CD8-positive, alpha-beta memory T cell (primary cell): ENCODE measurements at regions not wholly inside any gene's neighbourhood (a gene's known extent, or its start where the extent isn't known, plus 50 kb on each side); places are given as distances from the start of the nearest gene placed in this dataset.
A peak's percentile ranks its signal among the peaks of the same experiment; 100 is the strongest.
"Not testable (repeated sequence)": the region's sequence is repeated elsewhere in the genome, so short reads cannot be mapped to it uniquely, and the experiment has no call there.

ENCODE experiments used
- CTCF ChIA-PET: fragments of 350-600 bp; sonication (Branson Sonifier 250); formaldehyde crosslinking; loops from one replicate; lab custom pipeline; 2021; ENCODE audit warnings: antibody characterized with exemption; lab: Charles Lee
- POLR2A ChIA-PET: fragments of 350-600 bp; sonication (Branson Sonifier 250); formaldehyde crosslinking; loops from one replicate; lab custom pipeline; 2021; ENCODE audit warnings: antibody characterized with exemption; lab: Charles Lee
- DNase-seq, 5 donors: peaks; one replicate each; pipeline versions ENCODE4 v3.0.0 to v3.0.0-alpha.2; 2020 to 2022; ENCODE audit warnings: mixed read lengths in 1 of 5
- H3K27ac ChIP-seq: one replicate; pipeline ENCODE4 v1.7.0; 2013; ENCODE audit warnings: low read depth, mild to moderate bottlenecking, low read length, moderate library complexity
- H3K27me3 ChIP-seq: 2 replicates; pipeline ENCODE4 v1.7.0; 2013; ENCODE audit warnings: low read length, mild to moderate bottlenecking; ENCODE audit not compliant: insufficient read depth, poor library complexity, severe bottlenecking
- H3K36me3 ChIP-seq: 2 replicates; pipeline ENCODE4 v1.7.0; 2013; ENCODE audit warnings: mild to moderate bottlenecking, low read length, moderate library complexity; ENCODE audit not compliant: insufficient read depth
- H3K4me1 ChIP-seq: 2 replicates; pipeline ENCODE4 v1.7.0; 2013; ENCODE audit warnings: mild to moderate bottlenecking, low read length, moderate library complexity; ENCODE audit not compliant: insufficient read depth
- H3K4me3 ChIP-seq: 2 replicates; pipeline ENCODE4 v1.7.0; 2013; ENCODE audit warnings: mild to moderate bottlenecking, low read length
- H3K9me3 ChIP-seq: 2 replicates; pipeline ENCODE4 v1.7.0; 2013; ENCODE audit warnings: mild to moderate bottlenecking, low read length
- H3K27ac Mint-ChIP-seq, 8 donors: one replicate each; pipeline ENCODE4 v1.8.0; 2020 to 2021; ENCODE audit warnings: mixed read lengths in 8 of 8, mild to moderate bottlenecking in 6 of 8, inconsistent platforms in 3 of 8, moderate library complexity in 3 of 8
- H3K27me3 Mint-ChIP-seq, 2 donors: one replicate each; pipeline ENCODE4 v1.8.0; 2020 to 2021; ENCODE audit warnings: mixed read lengths in 2 of 2, mild to moderate bottlenecking in 1 of 2, moderate library complexity in 1 of 2
- H3K36me3 Mint-ChIP-seq, 3 donors: one replicate each; pipeline ENCODE4 v1.8.0; 2020 to 2021; ENCODE audit warnings: mixed read lengths in 3 of 3, inconsistent platforms in 1 of 3, mild to moderate bottlenecking in 1 of 3
- H3K4me1 Mint-ChIP-seq, 3 donors: one replicate each; pipeline ENCODE4 v1.8.0; 2020 to 2021; ENCODE audit warnings: mixed read lengths in 3 of 3, inconsistent platforms in 1 of 3, mild to moderate bottlenecking in 1 of 3
- H3K4me3 Mint-ChIP-seq, 7 donors: one replicate each; pipeline ENCODE4 v1.8.0; 2020 to 2021; ENCODE audit warnings: mixed read lengths in 7 of 7, mild to moderate bottlenecking in 6 of 7, moderate library complexity in 4 of 7, inconsistent platforms in 2 of 7
- H3K9me3 Mint-ChIP-seq, 5 donors: one replicate each; pipeline ENCODE4 v1.8.0; 2020 to 2022; ENCODE audit warnings: mixed read lengths in 5 of 5, mild to moderate bottlenecking in 3 of 5, moderate library complexity in 2 of 5, inconsistent platforms in 1 of 5

GRCh38 chrX:150258463-150259430 is 104.4 kb upstream of the MAMLD1 start:
- Mint-ChIP-seq H3K27ac (no peak overlapping the region), H3K36me3 (no peaks in the 10 kb centered on the region), H3K4me1 (peaks cover 7 to 23% (median 18%) of the 10 kb centered on the region in 3 donors), H3K9me3 (no peaks in the 10 kb centered on the region), H3K4me3 (no peak overlapping the region), H3K27me3 (peaks cover 0 to 10% of the 10 kb centered on the region in 2 donors)
- no peaks in the 10 kb centered on the region for H3K36me3 ChIP-seq
- H3K4me1 ChIP-seq = no peaks in the 10 kb centered on the region
- H3K27ac ChIP-seq = no peak overlapping the region
- no peak overlapping the region for H3K4me3 ChIP-seq
- ChIA-PET POLR2A (no interaction called here), CTCF (no interaction called here)
- no peaks in the 10 kb centered on the region for H3K9me3 ChIP-seq
- no peaks in the 10 kb centered on the region for H3K27me3 ChIP-seq
- no peak for DNase-seq

GRCh38 chrX:150262456-150262855 is 100.7 kb upstream of the MAMLD1 start:
- no peak overlapping the region for H3K4me3 ChIP-seq
- Mint-ChIP-seq H3K27me3 (peaks cover 0 to 8% of the 10 kb centered on the region in 2 donors), H3K4me3 (no peak overlapping the region), H3K27ac (no peak overlapping the region), H3K36me3 (no peaks in the 10 kb centered on the region), H3K4me1 (peaks cover 0 to 1% (median 0%) of the 10 kb centered on the region in 3 donors), H3K9me3 (no peaks in the 10 kb centered on the region)
- no peaks in the 10 kb centered on the region for H3K36me3 ChIP-seq
- no peaks in the 10 kb centered on the region for H3K9me3 ChIP-seq
- H3K4me1 ChIP-seq = no peaks in the 10 kb centered on the region
- ChIA-PET POLR2A (no interaction called here), CTCF (no interaction called here)
- no peak overlapping the region for H3K27ac ChIP-seq
- H3K27me3 ChIP-seq = no peaks in the 10 kb centered on the region
- DNase-seq = no peak

GRCh38 chrX:150268839-150269355 is 94.2 kb upstream of the MAMLD1 start:
- no peaks in the 10 kb centered on the region for H3K9me3 Mint-ChIP-seq
- DNase-seq = no peak
- no peaks in the 10 kb centered on the region for H3K4me1 ChIP-seq
- H3K4me3 Mint-ChIP-seq = no peak overlapping the region
- H3K36me3 Mint-ChIP-seq = no peaks in the 10 kb centered on the region
- no peaks in the 10 kb centered on the region for H3K36me3 ChIP-seq
- H3K9me3 ChIP-seq = no peaks in the 10 kb centered on the region
- ChIA-PET CTCF (no interaction called here), POLR2A (no interaction called here)
- H3K27ac Mint-ChIP-seq = no peak overlapping the region
- H3K4me1 Mint-ChIP-seq = no peaks in the 10 kb centered on the region
- H3K27ac ChIP-seq = no peak overlapping the region
- peaks cover 7 to 11% of the 10 kb centered on the region in 2 donors for H3K27me3 Mint-ChIP-seq
- no peaks in the 10 kb centered on the region for H3K27me3 ChIP-seq
- H3K4me3 ChIP-seq = no peak overlapping the region

GRCh38 chrX:150269605-150270254 is 93.4 kb upstream of the MAMLD1 start:
- ChIA-PET POLR2A (no interaction called here), CTCF (no interaction called here)
- DNase-seq = no peak
- H3K9me3 ChIP-seq = no peaks in the 10 kb centered on the region
- Mint-ChIP-seq H3K27ac (no peak overlapping the region), H3K36me3 (no peaks in the 10 kb centered on the region), H3K4me3 (no peak overlapping the region), H3K27me3 (peaks cover 7 to 11% of the 10 kb centered on the region in 2 donors), H3K9me3 (peaks cover 0 to 1% (median 0%) of the 10 kb centered on the region in 5 donors), H3K4me1 (no peaks in the 10 kb centered on the region)
- H3K4me1 ChIP-seq = no peaks in the 10 kb centered on the region
- H3K36me3 ChIP-seq = no peaks in the 10 kb centered on the region
- H3K4me3 ChIP-seq = no peak overlapping the region
- no peaks in the 10 kb centered on the region for H3K27me3 ChIP-seq
- no peak overlapping the region for H3K27ac ChIP-seq

- ChIA-PET CTCF (no interaction called here), POLR2A (no interaction called here)
- no peak for DNase-seq
- no peaks in the 10 kb centered on the region for H3K9me3 ChIP-seq
- H3K36me3 ChIP-seq = no peaks in the 10 kb centered on the region
- H3K27me3 ChIP-seq = no peaks in the 10 kb centered on the region
- Mint-ChIP-seq H3K27me3 (peaks cover 7 to 11% of the 10 kb centered on the region in 2 donors), H3K4me3 (no peak overlapping the region), H3K36me3 (no peaks in the 10 kb centered on the region), H3K4me1 (no peaks in the 10 kb centered on the region), H3K27ac (peak overlapping the region in 1 of 8 donors; percentile 5), H3K9me3 (peaks cover 0 to 1% (median 0%) of the 10 kb centered on the region in 5 donors)
- no peak overlapping the region for H3K4me3 ChIP-seq
- no peak overlapping the region for H3K27ac ChIP-seq
- no peaks in the 10 kb centered on the region for H3K4me1 ChIP-seq
Observed at GRCh38 chrX:150270622-150271021, 92.5 kb upstream of the MAMLD1 start.

DNA sequence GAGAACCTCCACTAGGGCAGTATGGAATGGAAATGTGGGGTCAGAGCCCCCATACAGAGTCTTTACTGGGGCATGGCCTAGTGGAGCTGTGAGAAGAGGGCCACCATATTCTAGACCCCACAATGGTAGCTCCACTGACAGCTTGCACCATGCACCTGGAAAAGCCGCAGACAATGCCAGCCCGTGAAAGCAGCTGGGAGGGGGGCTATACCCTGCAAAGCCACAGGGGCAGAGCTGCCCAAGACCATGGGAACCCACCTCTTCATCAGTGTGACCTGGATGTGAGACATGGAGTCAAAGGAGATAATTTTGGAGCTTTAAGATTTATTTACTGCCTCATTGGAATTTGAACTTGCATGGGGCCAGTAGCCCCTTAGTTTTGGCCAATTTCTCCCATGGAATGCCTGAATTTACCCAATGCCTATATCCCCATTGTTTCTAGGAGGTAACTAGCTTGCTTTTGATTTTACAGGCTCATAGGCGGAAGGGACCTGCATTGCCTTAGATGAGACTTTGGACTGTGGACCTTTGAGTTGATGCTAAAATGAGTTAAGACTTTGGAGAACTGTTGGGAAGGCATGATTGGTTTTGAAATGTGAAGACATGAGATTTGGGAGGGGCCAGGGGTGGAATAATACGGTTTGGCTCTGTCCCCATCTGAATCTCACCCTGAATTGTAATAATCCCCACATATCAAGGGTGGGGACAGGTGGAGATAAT is 89.4 kb upstream of the MAMLD1 start:
- H3K4me1 ChIP-seq, CTCF ChIA-PET, H3K9me3 ChIP-seq, H3K36me3 Mint-ChIP-seq, POLR2A ChIA-PET, H3K4me3 ChIP-seq, DNase-seq, H3K4me1 Mint-ChIP-seq, H3K9me3 Mint-ChIP-seq, H3K27ac ChIP-seq, H3K27me3 ChIP-seq, H3K27ac Mint-ChIP-seq, H3K4me3 Mint-ChIP-seq, H3K36me3 ChIP-seq: not testable (repeated sequence)
- peaks cover 4 to 14% of the 10 kb centered on the region in 2 donors for H3K27me3 Mint-ChIP-seq

- Mint-ChIP-seq H3K36me3 (no peaks in the 10 kb centered on the region), H3K4me1 (no peaks in the 10 kb centered on the region), H3K4me3 (no peak overlapping the region), H3K27ac (no peak overlapping the region), H3K27me3 (peaks cover 8 to 9% of the 10 kb centered on the region in 2 donors), H3K9me3 (no peaks in the 10 kb centered on the region)
- Histone ChIP-seq H3K4me3 (no peak overlapping the region), H3K36me3 (no peaks in the 10 kb centered on the region), H3K4me1 (no peaks in the 10 kb centered on the region), H3K27me3 (no peaks in the 10 kb centered on the region), H3K9me3 (no peaks in the 10 kb centered on the region), H3K27ac (no peak overlapping the region)
- DNase-seq = no peak
- ChIA-PET CTCF (no interaction called here), POLR2A (no interaction called here)
Observed at GRCh38 chrX:150282953-150283352, 80.2 kb upstream of the MAMLD1 start.

- H3K4me1 Mint-ChIP-seq = no peaks in the 10 kb centered on the region
- no peak overlapping the region for H3K4me3 ChIP-seq
- no peak overlapping the region for H3K27ac ChIP-seq
- H3K27me3 Mint-ChIP-seq = peaks cover 0 to 1% of the 10 kb centered on the region in 2 donors
- no peaks in the 10 kb centered on the region for H3K36me3 Mint-ChIP-seq
- no peaks in the 10 kb centered on the region for H3K27me3 ChIP-seq
- no peaks in the 10 kb centered on the region for H3K9me3 Mint-ChIP-seq
- no peaks in the 10 kb centered on the region for H3K9me3 ChIP-seq
- no peak overlapping the region for H3K27ac Mint-ChIP-seq
- ChIA-PET POLR2A (no interaction called here), CTCF (no interaction called here)
- H3K4me1 ChIP-seq = no peaks in the 10 kb centered on the region
- no peak for DNase-seq
- no peaks in the 10 kb centered on the region for H3K36me3 ChIP-seq
- H3K4me3 Mint-ChIP-seq = no peak overlapping the region
Observed at GRCh38 chrX:150291014-150291413, 72.1 kb upstream of the MAMLD1 start.
